IPS-NIHi7 (cell line): ENCODE measurements at regions not wholly inside any gene's neighbourhood (a gene's known extent, or its start where the extent isn't known, plus 50 kb on each side); places are given as distances from the start of the nearest gene placed in this dataset.
"Not testable (repeated sequence)": the region's sequence is repeated elsewhere in the genome, so short reads cannot be mapped to it uniquely, and the experiment has no call there.

Source experiments
- DNase-seq: peaks from one replicate; pipeline ENCODE4 v3.0.0; 2012; ENCODE audit warnings: mixed read lengths; ENCODE audit errors: extremely low spot score

GRCh38 chr17:47066841-47067682 lies 88.0 kb upstream of the RPRML start:
- peak; percentile 95 for DNase-seq

- peak; percentile 53 for DNase-seq
Observed at GRCh38 chr17:47066095-47066494, 87.0 kb upstream of the RPRML start.

- no peak for DNase-seq
Observed at GRCh38 chr17:47064684-47065083, 85.6 kb upstream of the RPRML start.

GRCh38 chr17:47063475-47063874 lies 84.4 kb upstream of the RPRML start:
- no peak for DNase-seq

- not testable (repeated sequence) for DNase-seq
Observed at GRCh38 chr17:47062851-47063250, 83.8 kb upstream of the RPRML start.

GRCh38 chr17:47060005-47060404 lies 81.0 kb upstream of the RPRML start:
- DNase-seq: not testable (repeated sequence)

- no peak for DNase-seq
Observed at GRCh38 chr17:47057830-47058229, 78.8 kb upstream of the RPRML start.

- DNase-seq: not testable (repeated sequence)
Observed at GRCh38 chr17:47057279-47057678, 78.2 kb upstream of the RPRML start.

GRCh38 chr17:47056687-47057086 lies 77.6 kb upstream of the RPRML start:
- DNase-seq: not testable (repeated sequence)
